IPS DF 6.9 (cell line): ENCODE measurements at regions not wholly inside any gene's neighbourhood (a gene's known extent, or its start where the extent isn't known, plus 50 kb on each side); places are given as distances from the start of the nearest gene placed in this dataset.
A peak's percentile ranks its signal among the peaks of the same experiment; 100 is the strongest.

Source experiments
- DNase-seq: peaks from one replicate; pipeline ENCODE4 v3.0.0-alpha.2; 2013; ENCODE audit warnings: low read depth, low spot score
- H3K27ac ChIP-seq: one replicate; pipeline ENCODE4 v1.5.1; 2013; ENCODE audit warnings: low read length, control low read depth
- H3K27me3 ChIP-seq: 2 replicates; pipeline ENCODE4 v1.6.1; 2013; ENCODE audit warnings: mild to moderate bottlenecking, low read length; ENCODE audit not compliant: control insufficient read depth, insufficient read depth
- H3K36me3 ChIP-seq: 2 replicates; pipeline ENCODE4 v1.6.1; 2013; ENCODE audit warnings: low read length; ENCODE audit not compliant: control insufficient read depth, insufficient read depth
- H3K4me1 ChIP-seq: 2 replicates; pipeline ENCODE4 v1.6.1; 2013; ENCODE audit warnings: low read length; ENCODE audit not compliant: control insufficient read depth, insufficient read depth
- H3K4me3 ChIP-seq: 2 replicates; pipeline ENCODE4 v1.5.1; 2013; ENCODE audit warnings: mild to moderate bottlenecking, low read length
- H3K9me3 ChIP-seq: 2 replicates; pipeline ENCODE4 v1.6.1; 2013; ENCODE audit warnings: low read length, inconsistent platforms; ENCODE audit not compliant: control insufficient read depth, insufficient read depth
- WGBS: extraction: QIAGEN DNeasy Blood & Tissue Kit; methylation state at CpG from one replicate; pipeline ENCODE4 v1.1.7; 2013; ENCODE audit warnings: mixed read lengths, missing lambda C conversion rate; ENCODE audit not compliant: insufficient read length, insufficient coverage; 5-methylcytosine and 5-hydroxymethylcytosine counted together

- H3K4me1 ChIP-seq, result no peaks in the 10 kb centered on the region
- no CpG with 5 or more reads among the region's 15 CpGs for WGBS
- H3K9me3 ChIP-seq, result no peaks in the 10 kb centered on the region
- DNase-seq, result peak; percentile 22
- H3K27me3 ChIP-seq, result no peaks in the 10 kb centered on the region
- no peaks in the 10 kb centered on the region for H3K36me3 ChIP-seq
- no peak overlapping the region for H3K27ac ChIP-seq
- H3K4me3 ChIP-seq, result no peak overlapping the region
These were observed 182.0 kb upstream of the SERP2 start for GRCh38 chr13:44191504-44192171.

DNA sequence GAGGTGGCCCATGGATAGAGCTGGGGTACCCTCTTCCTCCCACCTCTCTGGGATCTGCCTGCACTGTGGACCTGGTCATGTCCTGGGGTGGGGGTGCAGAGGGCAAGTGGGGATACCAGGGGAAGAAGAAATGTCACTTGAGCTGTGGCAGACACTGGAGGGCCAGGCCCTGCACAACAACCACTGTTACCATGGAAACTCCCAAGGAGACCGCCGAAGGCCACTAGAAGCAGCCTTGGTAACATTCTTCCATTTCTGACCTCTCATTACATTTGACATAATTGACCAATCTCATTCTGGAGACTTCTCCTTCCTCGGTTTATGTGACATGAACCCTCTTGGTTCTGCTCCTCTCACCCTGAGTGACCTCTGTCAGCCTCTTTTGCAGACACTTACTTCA is 179.9 kb upstream of the SERP2 start:
- WGBS, result no CpG with 5 or more reads among the region's 3 CpGs
- Histone ChIP-seq H3K4me1 (no peaks in the 10 kb centered on the region), H3K27me3 (no peaks in the 10 kb centered on the region), H3K9me3 (no peaks in the 10 kb centered on the region), H3K4me3 (no peak overlapping the region), H3K27ac (no peak overlapping the region), H3K36me3 (no peaks in the 10 kb centered on the region)
- no peak for DNase-seq

DNA sequence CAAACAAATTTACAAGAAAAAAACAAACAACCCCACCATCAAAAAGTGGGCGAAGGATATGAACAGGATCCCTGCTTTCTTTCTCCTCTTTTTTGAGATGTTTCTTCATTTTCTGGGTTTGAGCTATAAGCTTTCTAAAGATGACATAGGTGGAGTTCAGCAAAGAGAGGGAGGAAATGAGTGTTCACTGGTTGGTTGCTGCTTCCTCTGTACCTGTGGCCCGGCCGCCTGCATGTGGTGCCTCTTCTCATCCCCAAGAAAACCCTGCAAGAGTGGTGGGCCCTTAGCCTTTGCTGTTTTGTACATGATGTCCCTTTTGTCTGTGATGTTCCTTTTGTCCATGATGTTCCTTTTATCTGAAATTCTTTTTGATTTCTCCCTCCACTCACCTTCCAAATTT is 178.4 kb upstream of the SERP2 start:
- H3K4me1 ChIP-seq, result no peaks in the 10 kb centered on the region; the same call in 1 of the 2 replicates
- no peaks in the 10 kb centered on the region for H3K36me3 ChIP-seq
- no peak overlapping the region for H3K4me3 ChIP-seq
- no peak overlapping the region for H3K27ac ChIP-seq
- WGBS, result no CpG with 5 or more reads among the region's 3 CpGs
- DNase-seq, result no peak
- no peaks in the 10 kb centered on the region for H3K27me3 ChIP-seq
- no peaks in the 10 kb centered on the region; the same call in 1 of the 2 replicates for H3K9me3 ChIP-seq

DNA sequence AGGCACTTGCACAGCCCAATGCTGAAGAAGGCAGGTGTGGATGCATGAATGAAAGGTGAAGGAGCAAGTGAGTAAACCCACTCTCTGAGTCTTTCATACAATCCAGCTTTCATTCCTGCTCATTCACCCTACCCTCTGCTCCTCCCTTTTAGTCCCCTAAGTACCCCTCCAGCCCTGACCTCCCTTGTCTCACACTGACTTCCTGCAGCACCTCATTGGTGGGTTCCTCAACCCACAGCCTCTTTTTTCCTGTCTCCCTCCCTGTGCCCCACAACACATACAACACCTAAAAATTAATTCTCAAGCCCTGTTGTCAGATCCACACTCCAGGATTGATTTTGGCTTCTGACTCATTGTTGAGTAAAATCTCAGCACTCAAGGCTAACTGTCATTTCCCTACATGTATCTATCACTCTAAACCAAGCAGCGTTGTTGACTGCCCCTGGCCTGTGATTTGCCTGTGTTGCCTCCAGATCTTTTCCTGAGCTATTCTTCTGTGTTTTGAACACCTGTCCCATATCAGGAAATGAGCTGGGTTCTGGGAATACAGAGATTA is 177.3 kb upstream of the SERP2 start:
- WGBS, result no CpG with 5 or more reads among the region's 1 CpG
- Histone ChIP-seq H3K4me1 (no peaks in the 10 kb centered on the region; the same call in 1 of the 2 replicates), H3K27ac (no peak overlapping the region), H3K36me3 (no peaks in the 10 kb centered on the region), H3K4me3 (no peak overlapping the region), H3K9me3 (no peaks in the 10 kb centered on the region; the same call in 1 of the 2 replicates), H3K27me3 (no peaks in the 10 kb centered on the region)
- DNase-seq, result no peak

- Histone ChIP-seq H3K27ac (no peak overlapping the region), H3K4me3 (no peak overlapping the region), H3K27me3 (no peaks in the 10 kb centered on the region), H3K9me3 (no peaks in the 10 kb centered on the region; the same call in 1 of the 2 replicates), H3K36me3 (no peaks in the 10 kb centered on the region), H3K4me1 (no peaks in the 10 kb centered on the region; the same call in 1 of the 2 replicates)
- WGBS, result no CpG with 5 or more reads among the region's 1 CpG
- no peak for DNase-seq
These were observed 175.5 kb upstream of the SERP2 start for GRCh38 chr13:44197791-44198770.

DNA sequence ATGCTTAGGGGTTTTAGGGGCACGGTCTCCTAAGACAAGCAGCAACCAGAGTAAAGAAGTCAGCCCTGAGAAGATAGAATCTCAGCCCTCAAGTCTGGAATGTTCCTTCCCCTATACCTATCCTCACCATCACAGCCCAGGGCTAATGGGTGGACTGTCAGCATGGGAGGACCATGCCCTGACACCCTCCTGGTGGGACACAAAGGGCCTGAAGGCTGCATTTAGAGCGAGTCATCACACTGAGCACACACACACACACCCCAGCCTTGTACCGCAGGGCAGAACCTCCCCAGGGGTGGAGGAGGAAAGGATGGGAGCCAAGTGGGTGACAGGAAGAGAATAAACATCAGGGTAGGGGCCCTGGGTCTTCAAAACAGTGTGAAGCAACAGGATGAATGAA is 174.8 kb upstream of the SERP2 start:
- WGBS, result no CpG with 5 or more reads among the region's 3 CpGs
- no peak for DNase-seq
- no peaks in the 10 kb centered on the region; the same call in 1 of the 2 replicates for H3K4me1 ChIP-seq

DNA sequence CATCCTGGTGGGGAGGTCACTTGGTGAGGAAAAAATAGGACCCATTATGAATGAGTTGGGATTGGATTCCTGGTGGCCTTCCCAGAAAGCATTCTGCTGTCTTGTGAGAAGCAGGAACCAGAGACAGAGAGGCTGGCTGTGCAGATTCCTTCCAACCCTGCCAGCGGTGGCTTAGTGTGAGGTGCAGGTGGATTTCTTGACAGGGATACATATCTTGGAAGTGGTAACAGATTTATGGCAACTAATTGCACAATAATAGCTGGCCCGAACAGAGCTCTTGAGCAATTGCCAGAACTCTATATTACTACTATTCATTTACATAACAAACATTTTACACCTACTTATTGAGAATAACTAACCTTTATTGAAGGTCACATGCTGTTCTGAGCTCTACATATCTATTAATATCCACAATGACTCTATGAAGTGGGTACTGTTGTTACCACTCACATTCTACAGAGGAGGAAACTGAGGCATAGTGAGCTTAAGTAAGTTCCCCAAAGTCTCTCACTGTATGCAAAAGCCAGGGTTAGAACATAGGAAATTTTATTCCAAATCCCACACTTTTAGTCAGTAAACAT is 173.9 kb upstream of the SERP2 start:
- DNase-seq, result no peak
- no CpG with 5 or more reads among the region's 2 CpGs for WGBS
- H3K36me3 ChIP-seq, result no peaks in the 10 kb centered on the region
- no peak overlapping the region for H3K4me3 ChIP-seq
- no peaks in the 10 kb centered on the region for H3K27me3 ChIP-seq
- no peaks in the 10 kb centered on the region; the same call in 1 of the 2 replicates for H3K9me3 ChIP-seq
- no peaks in the 10 kb centered on the region; the same call in 1 of the 2 replicates for H3K4me1 ChIP-seq
- no peak overlapping the region for H3K27ac ChIP-seq

More for the DNA sequence above, 174.8 kb upstream of the SERP2 start:
- no peak overlapping the region for H3K4me3 ChIP-seq
- H3K27ac ChIP-seq, result no peak overlapping the region
- no peaks in the 10 kb centered on the region for H3K27me3 ChIP-seq
- H3K9me3 ChIP-seq, result no peaks in the 10 kb centered on the region; the same call in 1 of the 2 replicates
- H3K36me3 ChIP-seq, result no peaks in the 10 kb centered on the region

DNA sequence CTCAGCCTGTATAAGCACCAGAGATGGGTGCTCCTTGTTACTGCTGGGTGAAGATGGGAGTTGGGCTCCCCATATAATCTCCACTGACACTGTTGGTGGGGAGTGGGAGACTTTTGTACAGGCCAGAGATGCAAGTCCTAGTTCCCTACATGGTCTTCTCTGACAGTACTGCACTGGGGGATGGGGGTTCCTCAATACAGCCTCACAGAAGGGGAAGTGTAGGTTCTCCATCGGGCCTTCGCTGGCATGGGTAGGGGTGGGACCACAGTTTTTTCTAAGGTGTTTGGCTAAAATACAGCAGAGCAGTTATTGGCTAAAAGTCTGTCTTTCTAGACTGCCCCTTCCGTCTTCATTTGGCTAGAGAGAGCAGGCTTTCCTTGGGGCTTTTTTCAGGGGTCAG is 167.2 kb upstream of the SERP2 start:
- Histone ChIP-seq H3K9me3 (peaks cover 2% of the 10 kb centered on the region; the same call in 1 of the 2 replicates), H3K27ac (no peak overlapping the region), H3K27me3 (no peaks in the 10 kb centered on the region), H3K4me1 (no peaks in the 10 kb centered on the region), H3K4me3 (no peak overlapping the region; the same call in 1 of the 2 replicates), H3K36me3 (no peaks in the 10 kb centered on the region)
- no CpG with 5 or more reads among the region's 3 CpGs for WGBS
- no peak for DNase-seq

- DNase-seq, result no peak
- no peaks in the 10 kb centered on the region for H3K36me3 ChIP-seq
- H3K4me1 ChIP-seq, result no peaks in the 10 kb centered on the region
- no peak overlapping the region for H3K4me3 ChIP-seq
- no peaks in the 10 kb centered on the region for H3K27me3 ChIP-seq
- H3K9me3 ChIP-seq, result peaks cover 2% of the 10 kb centered on the region; the same call in 1 of the 2 replicates
- H3K27ac ChIP-seq, result no peak overlapping the region
- WGBS, result no CpG with 5 or more reads among the region's 2 CpGs
These were observed 166.1 kb upstream of the SERP2 start for GRCh38 chr13:44207476-44207875.

DNA sequence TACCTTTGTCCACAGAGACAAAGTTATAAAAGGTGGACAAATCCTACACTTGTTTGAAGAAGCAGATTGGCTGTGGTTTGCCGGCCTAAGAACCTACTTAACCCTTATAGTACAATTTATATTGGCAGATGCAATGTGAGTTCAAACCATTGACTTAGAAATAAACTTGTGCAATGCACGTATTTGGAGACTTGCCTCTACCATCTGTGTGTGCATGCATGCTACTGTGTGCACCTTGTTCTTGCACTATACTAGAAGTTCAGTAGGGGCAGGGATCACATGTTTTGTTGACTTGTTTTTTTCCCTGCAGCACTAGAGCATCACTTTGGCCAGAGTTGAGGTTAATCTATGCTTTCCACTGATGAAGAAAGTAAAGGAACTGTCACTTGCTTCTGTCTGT is 163.1 kb upstream of the SERP2 start:
- H3K36me3 ChIP-seq, result no peaks in the 10 kb centered on the region
- H3K4me1 ChIP-seq, result no peaks in the 10 kb centered on the region
- no peak overlapping the region for H3K27ac ChIP-seq
- H3K27me3 ChIP-seq, result no peaks in the 10 kb centered on the region
- DNase-seq, result no peak
- peaks cover 2% of the 10 kb centered on the region; the same call in 1 of the 2 replicates for H3K9me3 ChIP-seq
- no CpG with 5 or more reads among the region's 2 CpGs for WGBS
- no peak overlapping the region for H3K4me3 ChIP-seq
